Testis (tissue), 2 donors: ENCODE measurements at regions not wholly inside any gene's neighbourhood (a gene's known extent, or its start where the extent isn't known, plus 50 kb on each side); places are given as distances from the start of the nearest gene placed in this dataset.

Experiments
- DNase-seq: peaks from one replicate; pipeline ENCODE4 v3.0.0-alpha.2; 2019
- H3K27ac ChIP-seq, 2 donors: fragments of 200-600 bp; sonication (generic); one replicate each; pipeline ENCODE4 v1.5.1; 2019
- H3K27me3 ChIP-seq: fragments of 200-600 bp; sonication (generic); one replicate; pipeline ENCODE4 v1.5.1; 2019
- H3K36me3 ChIP-seq: fragments of 200-600 bp; sonication (generic); one replicate; pipeline ENCODE4 v1.5.1; 2017; ENCODE audit warnings: low read depth; ENCODE audit errors: missing control alignments
- H3K4me1 ChIP-seq: fragments of 200-600 bp; sonication (generic); one replicate; pipeline ENCODE4 v1.5.1; 2019
- H3K4me3 ChIP-seq, 2 donors: fragments of 200-600 bp; sonication (generic); one replicate each; pipeline ENCODE4 v1.5.1; 2017 to 2019
- H3K9me3 ChIP-seq: fragments of 200-600 bp; sonication (generic); one replicate; pipeline ENCODE4 v1.5.1; 2017
- POLR2A ChIP-seq: fragments of 450-650 bp; IDR thresholded peaks from one replicate; pipeline ENCODE4 v1.6.1; 2017; ENCODE audit warnings: antibody characterized with exemption, mild to moderate bottlenecking, moderate library complexity
- WGBS, 2 donors: methylation state at CpG; one replicate each; pipeline ENCODE4 v1.1.5; 2018; 5-methylcytosine and 5-hydroxymethylcytosine counted together
- intact Hi-C: fragments of 100-400 bp; cut with DNase I; formaldehyde crosslinking; loops from one replicate; pipeline ENCODE4 v1.15.1; 2023; ENCODE audit warnings: low total_unique reads
- TF ChIP-seq, protein P1 (sequence below), 3 experiments: fragments of 450-650 bp in 2 of 3; fragments of 200-600 bp in 1 of 3; sonication (generic) in 1 of 3; IDR thresholded peaks; one replicate each; pipeline ENCODE4 v1.5.1; 2016 to 2019; ENCODE audit warnings: antibody characterized with exemption in 3 of 3, mild to moderate bottlenecking in 2 of 3, moderate library complexity in 1 of 3

DNA sequence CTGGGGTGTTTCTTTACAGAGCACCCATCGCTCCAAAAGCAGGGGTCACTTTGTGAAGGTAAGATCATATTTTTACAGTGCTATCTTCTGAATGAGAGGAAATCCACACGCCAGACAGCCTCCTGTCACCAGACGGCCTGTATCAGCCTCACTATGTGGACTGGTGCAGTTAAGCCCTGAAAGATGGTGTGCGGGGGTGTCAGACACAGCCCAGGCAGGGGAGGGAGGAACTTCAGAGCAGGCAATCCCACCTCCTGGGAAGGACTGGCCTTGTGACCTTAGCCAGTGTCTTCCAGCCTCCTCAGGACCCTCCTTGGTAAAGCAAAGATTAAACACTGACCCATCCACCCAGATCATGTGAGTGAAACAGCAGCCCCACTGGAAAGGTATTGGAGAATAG, 249.4 kb upstream of the CTAGE1 start:
- H3K27ac ChIP-seq, result no peak overlapping the region
- no peaks in the 10 kb centered on the region for H3K36me3 ChIP-seq
- H3K9me3 ChIP-seq, result no peaks in the 10 kb centered on the region
- 41 to 58% methylated on average over 4 of the region's 4 CpGs for WGBS, 2 donors
- H3K27me3 ChIP-seq, result no peaks in the 10 kb centered on the region
- no peak for DNase-seq
- intact Hi-C loops, result no loop called here
- TF ChIP-seq, protein P1, sequence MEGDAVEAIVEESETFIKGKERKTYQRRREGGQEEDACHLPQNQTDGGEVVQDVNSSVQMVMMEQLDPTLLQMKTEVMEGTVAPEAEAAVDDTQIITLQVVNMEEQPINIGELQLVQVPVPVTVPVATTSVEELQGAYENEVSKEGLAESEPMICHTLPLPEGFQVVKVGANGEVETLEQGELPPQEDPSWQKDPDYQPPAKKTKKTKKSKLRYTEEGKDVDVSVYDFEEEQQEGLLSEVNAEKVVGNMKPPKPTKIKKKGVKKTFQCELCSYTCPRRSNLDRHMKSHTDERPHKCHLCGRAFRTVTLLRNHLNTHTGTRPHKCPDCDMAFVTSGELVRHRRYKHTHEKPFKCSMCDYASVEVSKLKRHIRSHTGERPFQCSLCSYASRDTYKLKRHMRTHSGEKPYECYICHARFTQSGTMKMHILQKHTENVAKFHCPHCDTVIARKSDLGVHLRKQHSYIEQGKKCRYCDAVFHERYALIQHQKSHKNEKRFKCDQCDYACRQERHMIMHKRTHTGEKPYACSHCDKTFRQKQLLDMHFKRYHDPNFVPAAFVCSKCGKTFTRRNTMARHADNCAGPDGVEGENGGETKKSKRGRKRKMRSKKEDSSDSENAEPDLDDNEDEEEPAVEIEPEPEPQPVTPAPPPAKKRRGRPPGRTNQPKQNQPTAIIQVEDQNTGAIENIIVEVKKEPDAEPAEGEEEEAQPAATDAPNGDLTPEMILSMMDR (IDR thresholded peaks at IDR 0.05), result no peak
- TF ChIP-seq POLR2A, result no peak
- no peaks in the 10 kb centered on the region for H3K4me1 ChIP-seq
- H3K4me3 ChIP-seq, result no peak overlapping the region

DNA sequence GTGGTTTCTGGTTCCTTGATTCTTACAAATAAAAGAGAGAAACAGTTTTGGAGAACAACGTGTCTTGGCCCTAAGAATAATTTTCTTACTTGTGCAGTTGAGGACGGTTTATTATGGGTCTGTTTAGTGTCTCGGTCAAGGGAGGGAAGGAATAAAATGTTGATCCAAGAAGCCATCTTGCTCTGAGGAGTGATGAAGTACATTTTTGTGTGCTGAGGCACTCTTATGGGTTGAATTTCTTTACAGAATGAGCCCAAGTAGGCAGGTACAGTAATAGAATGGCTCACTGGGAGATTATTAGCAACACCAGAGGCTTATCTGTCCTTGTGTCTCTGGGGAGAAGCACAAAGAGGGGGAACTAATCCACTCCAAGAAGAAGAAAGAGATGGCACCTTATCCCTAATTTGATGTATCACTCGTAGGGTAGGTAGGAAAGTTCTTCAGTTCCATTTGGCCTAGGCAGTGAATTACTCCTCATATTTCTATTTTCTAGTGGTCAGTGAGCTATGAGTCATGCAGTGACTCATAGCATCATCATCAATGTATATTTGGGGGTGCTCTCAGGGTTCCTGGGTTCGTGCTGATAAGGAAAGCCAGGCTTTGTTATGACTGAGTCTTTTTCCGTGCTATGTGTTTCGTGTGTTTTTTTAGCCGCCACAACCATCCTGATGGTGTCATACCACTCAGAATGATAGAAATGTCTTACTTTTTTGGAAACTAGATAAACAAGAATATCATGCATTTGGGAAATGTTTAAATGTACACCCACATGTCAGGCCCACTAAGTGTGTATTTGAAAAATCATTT, 250.1 kb upstream of the CTAGE1 start:
- TF ChIP-seq POLR2A, result no peak
- TF ChIP-seq, protein P1 (IDR thresholded peaks at IDR 0.05), result no peak
- H3K9me3 ChIP-seq, result no peaks in the 10 kb centered on the region
- 79 to 81% methylated on average over 8 of the region's 8 CpGs for WGBS, 2 donors
- no peaks in the 10 kb centered on the region for H3K27me3 ChIP-seq
- H3K4me1 ChIP-seq, result no peaks in the 10 kb centered on the region
- no peak overlapping the region for H3K4me3 ChIP-seq
- H3K27ac ChIP-seq, result no peak overlapping the region
- intact Hi-C loops, result no loop called here
- no peaks in the 10 kb centered on the region for H3K36me3 ChIP-seq
- no peak for DNase-seq

GRCh38 chr18:22668496-22668895, 250.8 kb upstream of the CTAGE1 start:
- H3K36me3 ChIP-seq, result no peaks in the 10 kb centered on the region
- intact Hi-C loops, result no loop called here
- 88 to 90% methylated on average over 2 of the region's 2 CpGs for WGBS, 2 donors
- no peak for TF ChIP-seq POLR2A
- TF ChIP-seq, protein P1 (IDR thresholded peaks at IDR 0.05), result no peak
- DNase-seq, result no peak
- H3K9me3 ChIP-seq, result no peaks in the 10 kb centered on the region
- no peaks in the 10 kb centered on the region for H3K27me3 ChIP-seq
- H3K27ac ChIP-seq, result no peak overlapping the region
- H3K4me3 ChIP-seq, result no peak overlapping the region
- no peaks in the 10 kb centered on the region for H3K4me1 ChIP-seq

- Histone ChIP-seq H3K27me3 (no peaks in the 10 kb centered on the region), H3K27ac (no peak overlapping the region), H3K4me1 (no peaks in the 10 kb centered on the region), H3K4me3 (no peak overlapping the region), H3K9me3 (no peaks in the 10 kb centered on the region), H3K36me3 (no peaks in the 10 kb centered on the region)
- TF ChIP-seq, protein P1 (IDR thresholded peaks at IDR 0.05), result no peak
- TF ChIP-seq POLR2A, result no peak
- no peak for DNase-seq
- intact Hi-C loops, result no loop called here
- 42 to 60% methylated on average over 1 of the region's 1 CpG for WGBS, 2 donors
Measured at GRCh38 chr18:22670914-22671313, 253.2 kb upstream of the CTAGE1 start.
